ENCODE measurements at regions not wholly inside any gene's neighbourhood (a gene's known extent, or its start where the extent isn't known, plus 50 kb on each side); places are given as distances from the start of the nearest gene placed in this dataset.

DNA sequence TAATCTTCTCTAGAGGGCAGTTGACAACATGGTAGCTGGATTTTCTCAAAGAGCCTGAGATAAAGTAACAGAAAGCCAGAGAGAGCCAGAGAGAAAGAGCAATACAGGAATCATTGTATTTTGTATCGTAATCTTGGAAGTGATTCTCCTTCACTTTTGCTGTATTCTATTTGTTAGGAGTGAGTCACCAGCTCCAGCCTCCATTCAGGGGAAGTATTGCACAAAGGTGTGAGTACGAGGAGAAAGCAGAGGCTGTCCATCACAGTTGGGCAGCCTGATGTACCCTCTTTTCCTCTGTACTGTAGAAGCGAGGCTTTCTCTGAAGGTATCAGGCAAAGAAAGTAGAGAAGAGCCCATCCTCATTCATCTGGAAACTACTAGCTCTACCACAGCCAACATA, 176.8 kb downstream of the KCNS3 start:
- no peak overlapping the region for H3K4me3 Mint-ChIP-seq
- H2BK12ac ChIP-seq (ENCODE audit: insufficient read length, low read depth, low read length), result no peak overlapping the region
- no peaks in the 10 kb centered on the region for H3K27me3 ChIP-seq (ENCODE audit: insufficient read depth, low read length)
- H2BK5ac ChIP-seq (ENCODE audit: insufficient read length, low read length), result no peak overlapping the region
- H2AK5ac ChIP-seq (ENCODE audit: insufficient read length, low read length), result no peak overlapping the region
- no peaks in the 10 kb centered on the region for H3K79me1 ChIP-seq (ENCODE audit: insufficient read depth, low read depth, low read length, poor library complexity, severe bottlenecking)
- no peak overlapping the region for H3T11ph ChIP-seq (ENCODE audit: low read length)
- H3K18ac ChIP-seq (ENCODE audit: insufficient read length, low read depth, low read length), result no peak overlapping the region
- H3K4me2 ChIP-seq (ENCODE audit: insufficient read depth, insufficient read length, low read length), result no peak overlapping the region
- no peaks in the 10 kb centered on the region for H3K23me2 ChIP-seq (ENCODE audit: insufficient read length, low read depth, low read length, poor library complexity, severe bottlenecking)
- TF ChIP-seq, protein P1, sequence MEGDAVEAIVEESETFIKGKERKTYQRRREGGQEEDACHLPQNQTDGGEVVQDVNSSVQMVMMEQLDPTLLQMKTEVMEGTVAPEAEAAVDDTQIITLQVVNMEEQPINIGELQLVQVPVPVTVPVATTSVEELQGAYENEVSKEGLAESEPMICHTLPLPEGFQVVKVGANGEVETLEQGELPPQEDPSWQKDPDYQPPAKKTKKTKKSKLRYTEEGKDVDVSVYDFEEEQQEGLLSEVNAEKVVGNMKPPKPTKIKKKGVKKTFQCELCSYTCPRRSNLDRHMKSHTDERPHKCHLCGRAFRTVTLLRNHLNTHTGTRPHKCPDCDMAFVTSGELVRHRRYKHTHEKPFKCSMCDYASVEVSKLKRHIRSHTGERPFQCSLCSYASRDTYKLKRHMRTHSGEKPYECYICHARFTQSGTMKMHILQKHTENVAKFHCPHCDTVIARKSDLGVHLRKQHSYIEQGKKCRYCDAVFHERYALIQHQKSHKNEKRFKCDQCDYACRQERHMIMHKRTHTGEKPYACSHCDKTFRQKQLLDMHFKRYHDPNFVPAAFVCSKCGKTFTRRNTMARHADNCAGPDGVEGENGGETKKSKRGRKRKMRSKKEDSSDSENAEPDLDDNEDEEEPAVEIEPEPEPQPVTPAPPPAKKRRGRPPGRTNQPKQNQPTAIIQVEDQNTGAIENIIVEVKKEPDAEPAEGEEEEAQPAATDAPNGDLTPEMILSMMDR (conservative IDR thresholded peaks at IDR 0.05), result no peak
- H2BK120ac ChIP-seq (ENCODE audit: low read depth, low read length, poor library complexity, severe bottlenecking), result no peak overlapping the region
- H3K56ac ChIP-seq (ENCODE audit: insufficient read length, low read depth, low read length), result no peak overlapping the region
- DNase-seq, result no peak
- H4K20me1 ChIP-seq (ENCODE audit: control insufficient read depth, insufficient read depth, insufficient read length), result no peaks in the 10 kb centered on the region
- H4K8ac ChIP-seq (replicated peaks; ENCODE audit: insufficient read length, low read depth, low read length), result no peak overlapping the region
- no peak overlapping the region for H4K91ac ChIP-seq (ENCODE audit: insufficient read length, low read depth, low read length)
- H4K5ac ChIP-seq (ENCODE audit: insufficient read length, low read depth, low read length), result no peak overlapping the region
- WGBS (ENCODE audit: extremely low coverage, insufficient read length, low lambda C conversion rate), result no CpG with 5 or more reads among the region's 3 CpGs
- no peaks in the 10 kb centered on the region for H3K4me1 ChIP-seq (ENCODE audit: insufficient read depth, low read length)
- H3K23ac ChIP-seq (ENCODE audit: insufficient read length, low read depth, low read length), result no peak overlapping the region
- H3K9me3 Mint-ChIP-seq, result peaks cover 0 to 6% of the 10 kb centered on the region in 2 experiments; a peak in 2 of 5 replicates
- H3K27ac Mint-ChIP-seq, result no peak overlapping the region
- no peak overlapping the region for H3K9ac ChIP-seq (ENCODE audit: extremely low read depth, insufficient read length, low read length)
- no peak overlapping the region for H2BK15ac ChIP-seq (ENCODE audit: low read depth, low read length)
- H2AFZ ChIP-seq (ENCODE audit: low read length), result no peak overlapping the region
- no peaks in the 10 kb centered on the region for H3K27me3 Mint-ChIP-seq (ENCODE audit: low read depth)
- H3K79me2 ChIP-seq (ENCODE audit: insufficient read depth, low read length), result no peaks in the 10 kb centered on the region
- no peaks in the 10 kb centered on the region for H3K4me1 Mint-ChIP-seq
- no peaks in the 10 kb centered on the region for H3K9me3 ChIP-seq (ENCODE audit: control insufficient read depth, low read depth, low read length)
- no peak overlapping the region for H3K27ac ChIP-seq (ENCODE audit: insufficient read length, low read depth, low read length)
- H3K36me3 Mint-ChIP-seq (ENCODE audit: insufficient read depth in 1 of 3, low read depth in 3 of 3), result no peaks in the 10 kb centered on the region
- no peak overlapping the region for H3K14ac ChIP-seq (ENCODE audit: insufficient read depth, low read length)
- no peak overlapping the region for H2BK20ac ChIP-seq (ENCODE audit: low read depth, low read length, poor library complexity, severe bottlenecking)
- H3K4ac ChIP-seq (ENCODE audit: low read depth, low read length), result no peak overlapping the region
